CD4-positive, alpha-beta T cell treated with Interleukin-1 beta for 1 hour (primary cell): ENCODE measurements at regions not wholly inside any gene's neighbourhood (a gene's known extent, or its start where the extent isn't known, plus 50 kb on each side); places are given as distances from the start of the nearest gene placed in this dataset.
"Not testable (repeated sequence)": the region's sequence is repeated elsewhere in the genome, so short reads cannot be mapped to it uniquely, and the experiment has no call there.

ENCODE experiments used
- DNase-seq, 2 donors: peaks; one replicate each; pipeline ENCODE4 v3.0.0-alpha.2; 2020 to 2022

GRCh38 chr11:97611345-97611744 lies 1221.5 kb downstream of the JRKL start:
- no peak for DNase-seq

- DNase-seq: no peak
These were observed 1224.8 kb downstream of the JRKL start for GRCh38 chr11:97614606-97615005.

GRCh38 chr11:97615546-97615945 lies 1225.7 kb downstream of the JRKL start:
- DNase-seq: no peak

- DNase-seq: no peak
These were observed 1227.2 kb downstream of the JRKL start for GRCh38 chr11:97617031-97617430.

GRCh38 chr11:97620007-97620406 lies 1230.2 kb downstream of the JRKL start:
- DNase-seq: no peak

GRCh38 chr11:97621282-97621681 lies 1231.5 kb downstream of the JRKL start:
- DNase-seq: no peak

GRCh38 chr11:97622795-97623194 lies 1233.0 kb downstream of the JRKL start:
- DNase-seq: no peak

GRCh38 chr11:97636741-97637140 lies 1246.9 kb downstream of the JRKL start:
- DNase-seq: not testable (repeated sequence)

- no peak for DNase-seq
These were observed 1247.9 kb downstream of the JRKL start for GRCh38 chr11:97637701-97638100.

GRCh38 chr11:97638641-97639224 lies 1248.9 kb downstream of the JRKL start:
- no peak for DNase-seq

- no peak for DNase-seq
These were observed 1252.2 kb downstream of the JRKL start for GRCh38 chr11:97641988-97642387.

- no peak for DNase-seq
These were observed 1255.9 kb downstream of the JRKL start for GRCh38 chr11:97645736-97646135.

GRCh38 chr11:97656356-97656755 lies 1266.5 kb downstream of the JRKL start:
- no peak for DNase-seq

- DNase-seq: no peak
These were observed 1268.0 kb downstream of the JRKL start for GRCh38 chr11:97657852-97658251.

- no peak for DNase-seq
These were observed 1277.2 kb downstream of the JRKL start for GRCh38 chr11:97667057-97667456.

GRCh38 chr11:97683733-97684132 lies 1293.9 kb downstream of the JRKL start:
- no peak for DNase-seq

GRCh38 chr11:97684486-97685439 lies 1295.0 kb downstream of the JRKL start:
- no peak for DNase-seq

- DNase-seq: no peak
These were observed 1295.9 kb downstream of the JRKL start for GRCh38 chr11:97685695-97686094.

GRCh38 chr11:97687111-97687510 lies 1297.3 kb downstream of the JRKL start:
- DNase-seq: no peak

- no peak for DNase-seq
These were observed 1301.2 kb downstream of the JRKL start for GRCh38 chr11:97691061-97691460.

- no peak for DNase-seq
These were observed 1313.1 kb downstream of the JRKL start for GRCh38 chr11:97702951-97703350.

- no peak for DNase-seq
These were observed 1314.0 kb downstream of the JRKL start for GRCh38 chr11:97703851-97704250.

GRCh38 chr11:97705441-97705840 lies 1315.3 kb upstream of the CNTN5 start:
- not testable (repeated sequence) for DNase-seq

GRCh38 chr11:97717922-97718321 lies 1302.8 kb upstream of the CNTN5 start:
- no peak for DNase-seq
